Lung (tissue), 11 donors: ENCODE measurements at regions not wholly inside any gene's neighbourhood (a gene's known extent, or its start where the extent isn't known, plus 50 kb on each side); places are given as distances from the start of the nearest gene placed in this dataset.

ENCODE experiments used
- ATAC-seq: fragments of 200-7000 bp; cut with Tn5 transposase; one replicate; pipeline ENCODE4 v1.9.1; 2020; ENCODE audit warnings: moderate number of reproducible peaks; ENCODE audit not compliant: insufficient read depth, low FRiP score
- DNase-seq, 3 donors: peaks; one replicate each; pipeline ENCODE4 v3.0.0-alpha.2; 2013 to 2017
- H3K27ac ChIP-seq, 2 donors: one replicate each; pipeline ENCODE4 v1.5.1; 2013; ENCODE audit warnings: mild to moderate bottlenecking in 2 of 2, moderate library complexity in 2 of 2, control low read depth in 1 of 2, inconsistent platforms in 1 of 2, low read depth in 1 of 2, low read length in 1 of 2
- H3K27me3 ChIP-seq, 3 donors: one replicate each; pipeline ENCODE4 v1.5.1; 2013; ENCODE audit warnings: low read length in 2 of 3; ENCODE audit not compliant: control insufficient read depth in 3 of 3, insufficient read depth in 3 of 3
- H3K36me3 ChIP-seq, 4 donors: one replicate each; pipeline ENCODE4 v1.5.1; 2013; ENCODE audit warnings: low read length in 4 of 4, mild to moderate bottlenecking in 1 of 4, moderate library complexity in 1 of 4; ENCODE audit not compliant: control insufficient read depth in 4 of 4, insufficient read depth in 4 of 4
- H3K4me1 ChIP-seq, 5 donors: one replicate each; pipeline ENCODE4 v1.5.1; 2013; ENCODE audit warnings: low read length in 5 of 5, mild to moderate bottlenecking in 2 of 5, moderate library complexity in 1 of 5; ENCODE audit not compliant: control insufficient read depth in 5 of 5, insufficient read depth in 5 of 5
- H3K4me3 ChIP-seq: one replicate; pipeline ENCODE4 v1.5.1; 2013; ENCODE audit warnings: mild to moderate bottlenecking, control low read depth, moderate library complexity
- H3K9ac ChIP-seq, 2 donors: one replicate each; pipeline ENCODE4 v1.5.1; 2013; ENCODE audit warnings: low read length in 2 of 2, control low read depth in 1 of 2; ENCODE audit not compliant: insufficient read depth in 1 of 2
- H3K9me3 ChIP-seq, 4 donors: one replicate each; pipeline ENCODE4 v1.5.1; 2013; ENCODE audit warnings: low read length in 3 of 4, mild to moderate bottlenecking in 1 of 4, moderate library complexity in 1 of 4; ENCODE audit not compliant: control insufficient read depth in 4 of 4, insufficient read depth in 3 of 4
- CTCF ChIP-seq: IDR thresholded peaks from 2 replicates; pipeline ENCODE4 v1.5.1; 2012; ENCODE audit warnings: mild to moderate bottlenecking; ENCODE audit errors: control extremely low read depth, extremely low read depth
- WGBS, 2 donors: extraction: QIAGEN DNeasy Blood & Tissue Kit; methylation state at CpG; one replicate each; pipeline ENCODE4 v1.1.7; 2013; 5-methylcytosine and 5-hydroxymethylcytosine counted together
- donor health status: control.
- donor health status: control.
- donor health status: Bipolar disorder and iron deficiency.
- donor health status: healthy.
- donor health status: DM: yes; HTN: yes; CAD: no.

- H3K4me1 ChIP-seq, result no peaks in the 10 kb centered on the region
- H3K36me3 ChIP-seq, result no peaks in the 10 kb centered on the region
- no peak for DNase-seq
- no peak overlapping the region for H3K27ac ChIP-seq
- WGBS, 2 donors, result 93 to 94% methylated on average over 3 of the region's 3 CpGs
- H3K9me3 ChIP-seq, result no peaks in the 10 kb centered on the region
- TF ChIP-seq CTCF, result no peak
- no peak overlapping the region for H3K4me3 ChIP-seq
- H3K9ac ChIP-seq, result no peak overlapping the region
- no peaks in the 10 kb centered on the region for H3K27me3 ChIP-seq
- no peak for ATAC-seq
Measured at GRCh38 chr9:78982849-78983248, 588.9 kb upstream of the TLE4 start.

- Histone ChIP-seq H3K27ac (no peak overlapping the region), H3K9me3 (no peaks in the 10 kb centered on the region), H3K4me1 (no peaks in the 10 kb centered on the region), H3K36me3 (no peaks in the 10 kb centered on the region), H3K4me3 (no peak overlapping the region), H3K9ac (no peak overlapping the region), H3K27me3 (no peaks in the 10 kb centered on the region)
- 73 to 85% methylated on average over 2 of the region's 2 CpGs for WGBS, 2 donors
- ATAC-seq, result no peak
- DNase-seq, result no peak
- TF ChIP-seq CTCF, result no peak
Measured at GRCh38 chr9:78985084-78985738, 586.6 kb upstream of the TLE4 start.

DNA sequence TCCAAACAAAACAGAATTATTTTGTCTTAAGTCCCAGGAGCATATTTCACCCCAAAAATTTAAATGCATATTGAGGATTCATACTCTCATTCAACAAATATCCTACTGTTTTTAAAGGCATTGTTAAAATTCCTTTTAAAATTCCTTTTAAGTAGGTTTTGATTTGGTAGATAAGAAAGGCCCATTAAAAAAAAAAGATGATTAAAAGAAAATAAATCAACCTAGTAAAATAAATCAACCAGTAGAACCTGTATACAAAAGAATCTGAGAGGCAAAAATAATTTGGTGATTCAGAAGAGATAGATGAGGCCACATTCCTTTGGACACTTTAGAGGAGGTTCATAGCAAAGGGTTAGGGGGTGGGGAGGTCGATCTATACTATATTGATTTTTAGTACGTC, 585.3 kb upstream of the TLE4 start:
- Histone ChIP-seq H3K36me3 (no peaks in the 10 kb centered on the region), H3K4me1 (no peaks in the 10 kb centered on the region), H3K4me3 (no peak overlapping the region), H3K27me3 (no peaks in the 10 kb centered on the region), H3K9ac (no peak overlapping the region), H3K27ac (no peak overlapping the region), H3K9me3 (no peaks in the 10 kb centered on the region)
- TF ChIP-seq CTCF, result no peak
- no peak for DNase-seq
- ATAC-seq, result no peak
- 66 to 74% methylated on average over 2 of the region's 2 CpGs for WGBS, 2 donors

GRCh38 chr9:78989031-78989658, 582.6 kb upstream of the TLE4 start:
- Histone ChIP-seq H3K27ac (no peak overlapping the region), H3K9me3 (no peaks in the 10 kb centered on the region), H3K36me3 (no peaks in the 10 kb centered on the region), H3K27me3 (no peaks in the 10 kb centered on the region), H3K4me1 (no peaks in the 10 kb centered on the region), H3K9ac (no peak overlapping the region), H3K4me3 (no peak overlapping the region)
- 80 to 82% methylated on average over 2 of the region's 2 CpGs for WGBS, 2 donors
- peak in 1 of 3 donors; percentile 5 for DNase-seq
- ATAC-seq, result no peak
- TF ChIP-seq CTCF, result no peak
